ENCODE measurements at regions not wholly inside any gene's neighbourhood (a gene's known extent, or its start where the extent isn't known, plus 50 kb on each side); places are given as distances from the start of the nearest gene placed in this dataset.

GRCh38 chr17:73870068-73870467, 225.8 kb upstream of the SDK2 start (continued):
- TF ChIP-seq ZNF175 (CRISPR knock-in tag; IDR thresholded peaks at IDR 0.05; ENCODE audit: low read depth) (no peak), SAP30 (IDR thresholded peaks at IDR 0.05; ENCODE audit: borderline replicate concordance, insufficient read depth, low read depth, low read length, poor library complexity, severe bottlenecking) (no peak), ZBTB1 (CRISPR knock-in tag; IDR thresholded peaks at IDR 0.05; ENCODE audit: borderline replicate concordance, low read depth) (no peak), FOXP1 (CRISPR knock-in tag; IDR thresholded peaks at IDR 0.05) (no peak), NR2F6 (CRISPR knock-in tag; IDR thresholded peaks at IDR 0.05) (no peak), ZNF507 (tag; conservative IDR thresholded peaks at IDR 0.05) (no peak), CBX8 (IDR thresholded peaks at IDR 0.05; ENCODE audit: borderline replicate concordance, extremely low read depth, low read depth, low read length, poor library complexity, severe bottlenecking) (no peak), ETV5 (CRISPR knock-in tag; IDR thresholded peaks at IDR 0.05; ENCODE audit: low read depth) (no peak), FOXO4 (CRISPR knock-in tag; IDR thresholded peaks at IDR 0.05) (no peak), ZNF23 (CRISPR knock-in tag; IDR thresholded peaks at IDR 0.05) (no peak)

GRCh38 chr17:73870473-73870872, 226.2 kb upstream of the SDK2 start:
- peaks cover 3 to 18% of the 10 kb centered on the region in 2 experiments; a peak in 2 of 5 replicates for H3K27me3 ChIP-seq (ENCODE audit: control insufficient read depth in 2 of 2, insufficient read depth in 2 of 2, low read length in 2 of 2)
- no peak overlapping the region for H3K4me2 ChIP-seq (ENCODE audit: insufficient read depth, low read length)
- no peak overlapping the region for H3K4me3 ChIP-seq
- FAIRE-seq (no peak), DNase-seq (ENCODE audit: extremely low read depth in 1 of 4, low spot score in 3 of 4) (no peak), ATAC-seq (no peak)
- 8% methylated on average over 1 of the region's 1 CpG for WGBS (ENCODE audit: insufficient coverage, low coverage, missing lambda C conversion rate)
- in situ Hi-C loops (cut with MboI), result no loop called here
- ChIA-PET POLR2A (no interaction called here), CTCF (ENCODE audit: low intra/inter-chr PET ratio) (no interaction called here)
- H3K36me3 ChIP-seq (ENCODE audit: control insufficient read depth, insufficient read depth, low read length), result no peaks in the 10 kb centered on the region
- H3K9me1 ChIP-seq (ENCODE audit: control insufficient read depth, insufficient read depth, low read length), result no peaks in the 10 kb centered on the region
- intact Hi-C loops (cut with micrococcal nuclease), result no loop called here
- H4K20me1 ChIP-seq (replicated peaks; ENCODE audit: control insufficient read depth, insufficient read depth, low read length), result no peaks in the 10 kb centered on the region
- no peak overlapping the region for H3K9ac ChIP-seq (ENCODE audit: insufficient read depth in 1 of 2, low read depth in 2 of 2, low read length in 2 of 2)
- H3K4me1 ChIP-seq (replicated peaks in 1 of 2; ENCODE audit: control insufficient read depth in 2 of 2, insufficient read depth in 2 of 2, low read length in 2 of 2), result no peaks in the 10 kb centered on the region
- no TSS peak for BruUV-seq (replicated peaks)
- no peaks in the 10 kb centered on the region for H3K79me2 ChIP-seq (ENCODE audit: control insufficient read depth, insufficient read depth, low read length)
- no peak overlapping the region for H3K27ac ChIP-seq (ENCODE audit: extremely low read depth, low read depth, low read length)
- H3K9me3 ChIP-seq (replicated peaks; ENCODE audit: control insufficient read depth, insufficient read depth, low read depth, low read length), result no peaks in the 10 kb centered on the region
- no peak overlapping the region for H2AFZ ChIP-seq (ENCODE audit: low read depth, low read length)
- TF ChIP-seq TFAP4 (CRISPR knock-in tag; IDR thresholded peaks at IDR 0.05; ENCODE audit: borderline replicate concordance) (no peak), SFPQ (IDR thresholded peaks at IDR 0.05; ENCODE audit: low read depth, low read length) (no peak), ZNF668 (CRISPR knock-in tag; IDR thresholded peaks at IDR 0.05) (no peak), TEAD2 (tag; IDR thresholded peaks at IDR 0.05) (no peak)
